RWPE2 (cell line): ENCODE measurements at regions not wholly inside any gene's neighbourhood (a gene's known extent, or its start where the extent isn't known, plus 50 kb on each side); places are given as distances from the start of the nearest gene placed in this dataset.
"Not testable (repeated sequence)": the region's sequence is repeated elsewhere in the genome, so short reads cannot be mapped to it uniquely, and the experiment has no call there.

ENCODE experiments used
- ATAC-seq: fragments of 200-7000 bp; cut with Tn5 transposase; 3 replicates; pipeline ENCODE4 v1.9.1; 2021; ENCODE audit warnings: low read depth
- DNase-seq: peaks from one replicate; pipeline ENCODE4 v3.0.0-alpha.2; 2020; ENCODE audit warnings: low spot score
- H3K27ac ChIP-seq: fragments of 450-650 bp; 2 replicates; pipeline ENCODE4 v1.5.1; 2017; ENCODE audit warnings: mild to moderate bottlenecking; ENCODE audit not compliant: poor library complexity, severe bottlenecking
- H3K27me3 ChIP-seq: fragments of 250-450 bp; sonication (Bioruptor Pico); 2 replicates; pipeline ENCODE4 v1.5.1; 2021; ENCODE audit warnings: mild to moderate bottlenecking, moderate library complexity; ENCODE audit not compliant: insufficient read depth, poor library complexity, severe bottlenecking
- H3K36me3 ChIP-seq: fragments of 250-450 bp; sonication (Bioruptor Pico); 2 replicates; pipeline ENCODE4 v1.5.1; 2020; ENCODE audit warnings: low read depth, mild to moderate bottlenecking, moderate library complexity
- H3K4me1 ChIP-seq: fragments of 250-450 bp; sonication (Bioruptor Pico); 2 replicates; pipeline ENCODE4 v1.5.1; 2021; ENCODE audit warnings: mild to moderate bottlenecking, moderate library complexity; ENCODE audit not compliant: insufficient read depth, poor library complexity, severe bottlenecking
- H3K4me3 ChIP-seq: fragments of 250-450 bp; sonication (Bioruptor Pico); 2 replicates; pipeline ENCODE4 v1.5.1; 2021; ENCODE audit warnings: mild to moderate bottlenecking, moderate library complexity; ENCODE audit not compliant: severe bottlenecking
- H3K9me3 ChIP-seq: fragments of 250-450 bp; sonication (Bioruptor Pico); 2 replicates; pipeline ENCODE4 v1.5.1; 2021; ENCODE audit warnings: mild to moderate bottlenecking, moderate library complexity; ENCODE audit not compliant: severe bottlenecking
- TF ChIP-seq, protein P1 (sequence below): fragments of 450-650 bp; IDR thresholded peaks from one replicate; pipeline ENCODE4 v1.5.1; 2017; ENCODE audit warnings: mild to moderate bottlenecking, moderate library complexity; ENCODE audit not compliant: poor library complexity, severe bottlenecking

- Histone ChIP-seq H3K36me3 (no peaks in the 10 kb centered on the region), H3K27me3 (no peaks in the 10 kb centered on the region), H3K4me3 (no peak overlapping the region), H3K4me1 (peaks cover 7% of the 10 kb centered on the region), H3K27ac (no peak overlapping the region), H3K9me3 (no peaks in the 10 kb centered on the region)
- TF ChIP-seq, protein P1, sequence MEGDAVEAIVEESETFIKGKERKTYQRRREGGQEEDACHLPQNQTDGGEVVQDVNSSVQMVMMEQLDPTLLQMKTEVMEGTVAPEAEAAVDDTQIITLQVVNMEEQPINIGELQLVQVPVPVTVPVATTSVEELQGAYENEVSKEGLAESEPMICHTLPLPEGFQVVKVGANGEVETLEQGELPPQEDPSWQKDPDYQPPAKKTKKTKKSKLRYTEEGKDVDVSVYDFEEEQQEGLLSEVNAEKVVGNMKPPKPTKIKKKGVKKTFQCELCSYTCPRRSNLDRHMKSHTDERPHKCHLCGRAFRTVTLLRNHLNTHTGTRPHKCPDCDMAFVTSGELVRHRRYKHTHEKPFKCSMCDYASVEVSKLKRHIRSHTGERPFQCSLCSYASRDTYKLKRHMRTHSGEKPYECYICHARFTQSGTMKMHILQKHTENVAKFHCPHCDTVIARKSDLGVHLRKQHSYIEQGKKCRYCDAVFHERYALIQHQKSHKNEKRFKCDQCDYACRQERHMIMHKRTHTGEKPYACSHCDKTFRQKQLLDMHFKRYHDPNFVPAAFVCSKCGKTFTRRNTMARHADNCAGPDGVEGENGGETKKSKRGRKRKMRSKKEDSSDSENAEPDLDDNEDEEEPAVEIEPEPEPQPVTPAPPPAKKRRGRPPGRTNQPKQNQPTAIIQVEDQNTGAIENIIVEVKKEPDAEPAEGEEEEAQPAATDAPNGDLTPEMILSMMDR, result no peak
- no peak for DNase-seq
- ATAC-seq, result no peak
Observed at GRCh38 chr3:63719796-63720445, 67.4 kb downstream of the SNTN start.

GRCh38 chr3:63720951-63721350 is 68.5 kb downstream of the SNTN start:
- H3K27me3 ChIP-seq, H3K4me3 ChIP-seq, H3K36me3 ChIP-seq, H3K9me3 ChIP-seq, ATAC-seq, H3K27ac ChIP-seq, DNase-seq: not testable (repeated sequence)
- peaks cover 14% of the 10 kb centered on the region for H3K4me1 ChIP-seq

DNA sequence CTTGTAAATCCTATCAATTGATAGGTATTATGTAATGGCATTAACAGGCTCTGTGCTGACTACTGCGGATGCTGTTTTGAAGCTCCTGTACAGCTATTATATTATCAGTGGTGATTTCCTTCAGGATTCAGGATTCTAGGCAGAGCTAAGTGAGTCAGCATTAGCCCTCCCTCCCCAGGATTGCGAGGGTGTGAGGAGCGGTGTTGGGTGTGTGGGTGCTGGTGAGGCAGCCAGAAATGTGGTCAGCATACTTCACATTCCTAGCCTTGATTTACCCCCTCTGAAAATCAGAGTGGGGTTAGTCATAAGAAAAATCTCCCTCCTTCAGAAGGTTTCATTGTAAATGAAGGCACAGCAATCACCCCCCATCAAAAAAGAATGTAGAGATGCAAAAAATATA is 72.5 kb downstream of the SNTN start:
- Histone ChIP-seq H3K27ac (peak overlapping the region; percentile 64), H3K4me1 (peaks cover 14% of the 10 kb centered on the region), H3K36me3 (no peaks in the 10 kb centered on the region), H3K4me3 (no peak overlapping the region), H3K27me3 (no peaks in the 10 kb centered on the region), H3K9me3 (no peaks in the 10 kb centered on the region)
- peak; percentile 99 for ATAC-seq
- TF ChIP-seq, protein P1, result no peak
- peak; percentile 86 for DNase-seq

DNA sequence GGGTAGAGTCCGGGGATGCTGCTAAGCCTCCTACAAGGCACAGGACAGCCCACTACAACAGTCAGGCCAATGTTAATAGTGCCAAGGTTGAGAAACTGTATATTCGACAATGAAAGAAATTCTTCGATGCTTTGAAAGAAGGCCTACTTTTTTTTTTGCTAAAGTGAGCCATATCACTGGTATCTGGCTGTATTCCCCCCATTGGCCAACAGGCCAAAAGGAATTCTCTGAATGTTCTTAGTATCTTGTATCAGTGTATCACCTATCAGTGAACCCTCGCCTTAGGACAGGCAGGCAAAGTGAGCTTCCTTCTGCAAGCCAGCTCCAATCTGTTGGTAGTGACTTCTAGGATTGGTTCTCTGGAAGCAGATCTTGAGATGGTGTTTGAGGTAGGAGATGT is 74.2 kb downstream of the SNTN start:
- TF ChIP-seq, protein P1, result no peak
- no peak for ATAC-seq
- DNase-seq, result no peak
- H3K9me3 ChIP-seq, result no peaks in the 10 kb centered on the region
- H3K27ac ChIP-seq, result no peak overlapping the region
- H3K4me1 ChIP-seq, result peaks cover 14% of the 10 kb centered on the region
- H3K36me3 ChIP-seq, result no peaks in the 10 kb centered on the region
- H3K4me3 ChIP-seq, result no peak overlapping the region
- H3K27me3 ChIP-seq, result no peaks in the 10 kb centered on the region

GRCh38 chr3:63727233-63727632 is 74.8 kb downstream of the SNTN start:
- no peak overlapping the region for H3K27ac ChIP-seq
- no peaks in the 10 kb centered on the region for H3K9me3 ChIP-seq
- peaks cover 14% of the 10 kb centered on the region for H3K4me1 ChIP-seq
- H3K4me3 ChIP-seq, result no peak overlapping the region
- DNase-seq, result no peak
- H3K27me3 ChIP-seq, result no peaks in the 10 kb centered on the region
- no peak for ATAC-seq
- H3K36me3 ChIP-seq, result no peaks in the 10 kb centered on the region
- TF ChIP-seq, protein P1, result no peak
